K562 (cell line): ENCODE measurements at regions not wholly inside any gene's neighbourhood (a gene's known extent, or its start where the extent isn't known, plus 50 kb on each side); places are given as distances from the start of the nearest gene placed in this dataset.

Experiments
- BMI1 ChIP-seq: fragments of 150-350 bp; IDR thresholded peaks from 2 replicates; pipeline ENCODE4 v1.6.1; 2014; ENCODE audit warnings: low read length
- CEBPG ChIP-seq, 3 experiments: fragments of 200-800 bp in 1 of 3; sonication (Bioruptor generic) in 1 of 3; sonication (generic) in 1 of 3; formaldehyde crosslinking in 1 of 3; IDR thresholded peaks in 2 of 3; conservative IDR thresholded peaks in 1 of 3; 2 replicates each; pipeline versions ENCODE4 v1.6.1 to v1.8.0; 2016 to 2022; ENCODE audit warnings: missing compliant biosample characterization in 2 of 3, missing genetic modification characterization in 2 of 3, mild to moderate bottlenecking in 1 of 3, missing genetic modification reagents in 1 of 3
- EZH2 ChIP-seq: IDR thresholded peaks from 2 replicates; pipeline ENCODE4 v1.6.1; 2012; ENCODE audit warnings: low read depth, mild to moderate bottlenecking, inconsistent platforms, low read length, borderline replicate concordance
- PTBP1 ChIP-seq: fragments of 200-400 bp; formaldehyde crosslinking; IDR thresholded peaks from 2 replicates; pipeline ENCODE4 v1.6.1; 2017; ENCODE audit warnings: low read depth, low read length
- RBM14 ChIP-seq: fragments of 200-400 bp; formaldehyde crosslinking; IDR thresholded peaks from 2 replicates; pipeline ENCODE4 v1.6.1; 2018; ENCODE audit warnings: low read depth, mild to moderate bottlenecking, low read length, moderate library complexity, borderline replicate concordance; ENCODE audit not compliant: insufficient read depth
- TBL1XR1 ChIP-seq, 2 experiments: IDR thresholded peaks; 2 replicates each; pipeline ENCODE4 v1.6.1; 2012; ENCODE audit warnings: improper control_type of control experiment in 2 of 2, low read length in 2 of 2, mild to moderate bottlenecking in 1 of 2
- ZEB2 ChIP-seq: fragments of 450-650 bp; IDR thresholded peaks from 2 replicates; pipeline ENCODE4 v1.6.1; 2016
- TF ChIP-seq, protein P1 (sequence below): fragments of 450-650 bp; formaldehyde crosslinking; IDR thresholded peaks from 2 replicates; pipeline ENCODE4 v1.4.0; 2022; ENCODE audit warnings: missing genetic modification characterization
- TF ChIP-seq, protein P2 (sequence below), 3 experiments: IDR thresholded peaks in 2 of 3; conservative IDR thresholded peaks in 1 of 3; 2 replicates each; pipeline ENCODE4 v1.5.1; 2011 to 2012; ENCODE audit warnings: low read length in 3 of 3, mild to moderate bottlenecking in 3 of 3, control low read depth in 2 of 3, improper control_type of control experiment in 1 of 3, inconsistent platforms in 1 of 3, low read depth in 1 of 3, mixed read lengths in 1 of 3, moderate library complexity in 1 of 3; ENCODE audit not compliant: insufficient read depth in 2 of 3
- TF ChIP-seq, protein P3 (sequence below), 2 experiments: fragments of 450-650 bp; IDR thresholded peaks; 2 replicates each; pipeline ENCODE4 v1.6.1; 2016

DNA sequence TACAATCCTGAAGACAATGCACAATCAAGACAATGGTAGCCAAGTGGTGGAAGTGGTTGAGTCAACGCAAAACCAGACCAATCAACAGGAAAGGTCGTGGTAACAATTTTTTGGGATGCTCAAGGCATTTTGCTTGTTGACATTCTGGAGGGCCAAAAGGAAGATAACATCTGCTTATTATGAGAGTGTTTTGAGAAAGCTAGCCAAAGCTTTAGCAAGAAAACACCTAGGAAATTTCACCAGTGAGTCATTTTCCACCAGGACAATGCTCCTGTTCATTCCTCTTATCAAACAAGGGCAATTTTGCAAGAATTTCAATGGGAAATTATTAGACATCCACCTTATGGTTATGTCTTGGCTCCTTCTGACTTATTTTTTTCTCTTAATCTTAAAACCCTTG lies 1932.2 kb upstream of the RAG2 start:
- TF ChIP-seq, protein P1, sequence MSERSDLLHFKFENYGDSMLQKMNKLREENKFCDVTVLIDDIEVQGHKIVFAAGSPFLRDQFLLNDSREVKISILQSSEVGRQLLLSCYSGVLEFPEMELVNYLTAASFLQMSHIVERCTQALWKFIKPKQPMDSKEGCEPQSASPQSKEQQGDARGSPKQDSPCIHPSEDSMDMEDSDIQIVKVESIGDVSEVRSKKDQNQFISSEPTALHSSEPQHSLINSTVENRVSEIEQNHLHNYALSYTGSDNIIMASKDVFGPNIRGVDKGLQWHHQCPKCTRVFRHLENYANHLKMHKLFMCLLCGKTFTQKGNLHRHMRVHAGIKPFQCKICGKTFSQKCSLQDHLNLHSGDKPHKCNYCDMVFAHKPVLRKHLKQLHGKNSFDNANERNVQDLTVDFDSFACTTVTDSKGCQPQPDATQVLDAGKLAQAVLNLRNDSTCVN (CRISPR knock-in tag) = no peak
- no peak for TF ChIP-seq ZEB2
- no peak for TF ChIP-seq TBL1XR1 (IDR thresholded peaks at IDR 0.05; ENCODE audit: low read length in 2 of 2)
- no peak for TF ChIP-seq EZH2
- TF ChIP-seq, protein P2, sequence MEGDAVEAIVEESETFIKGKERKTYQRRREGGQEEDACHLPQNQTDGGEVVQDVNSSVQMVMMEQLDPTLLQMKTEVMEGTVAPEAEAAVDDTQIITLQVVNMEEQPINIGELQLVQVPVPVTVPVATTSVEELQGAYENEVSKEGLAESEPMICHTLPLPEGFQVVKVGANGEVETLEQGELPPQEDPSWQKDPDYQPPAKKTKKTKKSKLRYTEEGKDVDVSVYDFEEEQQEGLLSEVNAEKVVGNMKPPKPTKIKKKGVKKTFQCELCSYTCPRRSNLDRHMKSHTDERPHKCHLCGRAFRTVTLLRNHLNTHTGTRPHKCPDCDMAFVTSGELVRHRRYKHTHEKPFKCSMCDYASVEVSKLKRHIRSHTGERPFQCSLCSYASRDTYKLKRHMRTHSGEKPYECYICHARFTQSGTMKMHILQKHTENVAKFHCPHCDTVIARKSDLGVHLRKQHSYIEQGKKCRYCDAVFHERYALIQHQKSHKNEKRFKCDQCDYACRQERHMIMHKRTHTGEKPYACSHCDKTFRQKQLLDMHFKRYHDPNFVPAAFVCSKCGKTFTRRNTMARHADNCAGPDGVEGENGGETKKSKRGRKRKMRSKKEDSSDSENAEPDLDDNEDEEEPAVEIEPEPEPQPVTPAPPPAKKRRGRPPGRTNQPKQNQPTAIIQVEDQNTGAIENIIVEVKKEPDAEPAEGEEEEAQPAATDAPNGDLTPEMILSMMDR (IDR thresholded peaks at IDR 0.05 in 2 of 3, conservative IDR thresholded peaks at IDR 0.05 in 1 of 3; ENCODE audit: insufficient read depth in 2 of 3, low read depth in 1 of 3, low read length in 3 of 3) = no peak
- no peak for TF ChIP-seq PTBP1
- TF ChIP-seq, protein P3, sequence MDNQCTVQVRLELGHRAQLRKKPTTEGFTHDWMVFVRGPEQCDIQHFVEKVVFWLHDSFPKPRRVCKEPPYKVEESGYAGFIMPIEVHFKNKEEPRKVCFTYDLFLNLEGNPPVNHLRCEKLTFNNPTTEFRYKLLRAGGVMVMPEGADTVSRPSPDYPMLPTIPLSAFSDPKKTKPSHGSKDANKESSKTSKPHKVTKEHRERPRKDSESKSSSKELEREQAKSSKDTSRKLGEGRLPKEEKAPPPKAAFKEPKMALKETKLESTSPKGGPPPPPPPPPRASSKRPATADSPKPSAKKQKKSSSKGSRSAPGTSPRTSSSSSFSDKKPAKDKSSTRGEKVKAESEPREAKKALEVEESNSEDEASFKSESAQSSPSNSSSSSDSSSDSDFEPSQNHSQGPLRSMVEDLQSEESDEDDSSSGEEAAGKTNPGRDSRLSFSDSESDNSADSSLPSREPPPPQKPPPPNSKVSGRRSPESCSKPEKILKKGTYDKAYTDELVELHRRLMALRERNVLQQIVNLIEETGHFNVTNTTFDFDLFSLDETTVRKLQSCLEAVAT (IDR thresholded peaks at IDR 0.05) = no peak
- no peak for TF ChIP-seq CEBPG (CRISPR knock-in tag; IDR thresholded peaks at IDR 0.05)
- TF ChIP-seq CEBPG (tag; conservative IDR thresholded peaks at IDR 0.05 in 1 of 2, IDR thresholded peaks at IDR 0.05 in 1 of 2) = no peak
- TF ChIP-seq BMI1 = no peak
- no peak for TF ChIP-seq RBM14
